ENCODE measurements at regions not wholly inside any gene's neighbourhood (a gene's known extent, or its start where the extent isn't known, plus 50 kb on each side); places are given as distances from the start of the nearest gene placed in this dataset.
"Not testable (repeated sequence)": the region's sequence is repeated elsewhere in the genome, so short reads cannot be mapped to it uniquely, and the experiment has no call there.

GRCh38 chr5:112112346-112112745, 306.7 kb downstream of the EPB41L4A start:
- DNase-seq, result no peak

- no peak for DNase-seq
Measured at GRCh38 chr5:112109331-112110007, 309.6 kb downstream of the EPB41L4A start.

GRCh38 chr5:112106878-112107277, 312.2 kb downstream of the EPB41L4A start:
- no peak for DNase-seq

DNA sequence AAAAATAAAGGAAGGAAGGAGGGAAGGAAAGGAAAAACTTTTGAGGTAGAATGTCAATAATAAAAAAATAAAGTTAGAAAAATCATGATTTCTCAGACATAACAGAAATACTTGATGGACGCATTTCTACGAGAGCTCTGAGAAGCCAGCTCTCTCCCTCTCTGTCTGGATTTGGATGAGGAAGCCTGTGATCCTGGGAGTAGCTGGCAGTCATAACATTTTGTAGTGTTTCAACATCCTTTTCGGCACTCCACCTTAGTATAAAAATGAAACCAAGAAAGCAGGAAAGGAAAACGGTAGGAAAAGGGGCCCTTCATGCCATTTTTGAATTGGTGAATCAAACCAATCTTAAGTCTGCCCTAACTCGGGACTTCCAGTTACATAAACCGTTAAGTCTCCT, 321.3 kb downstream of the EPB41L4A start:
- no peak for DNase-seq

DNA sequence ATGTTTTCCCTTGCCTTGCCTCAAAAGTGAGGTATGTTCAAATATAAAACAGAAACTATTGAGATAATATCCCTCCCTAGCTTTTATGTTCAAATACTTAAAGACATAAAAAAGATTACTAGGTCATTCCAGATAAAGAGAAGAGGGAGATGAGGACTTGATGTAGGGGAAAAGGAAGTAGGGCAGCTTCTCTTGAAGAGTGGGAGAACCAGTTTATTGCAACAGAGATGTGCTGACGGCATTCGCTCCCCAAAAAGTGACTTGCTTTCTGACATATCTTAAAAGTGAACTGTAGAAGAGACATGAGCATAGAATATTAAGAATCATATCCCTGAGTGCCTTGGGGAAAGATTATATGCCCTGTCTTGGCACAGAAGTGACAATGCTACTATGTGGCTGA, 330.2 kb upstream of the NREP start:
- DNase-seq, result no peak

DNA sequence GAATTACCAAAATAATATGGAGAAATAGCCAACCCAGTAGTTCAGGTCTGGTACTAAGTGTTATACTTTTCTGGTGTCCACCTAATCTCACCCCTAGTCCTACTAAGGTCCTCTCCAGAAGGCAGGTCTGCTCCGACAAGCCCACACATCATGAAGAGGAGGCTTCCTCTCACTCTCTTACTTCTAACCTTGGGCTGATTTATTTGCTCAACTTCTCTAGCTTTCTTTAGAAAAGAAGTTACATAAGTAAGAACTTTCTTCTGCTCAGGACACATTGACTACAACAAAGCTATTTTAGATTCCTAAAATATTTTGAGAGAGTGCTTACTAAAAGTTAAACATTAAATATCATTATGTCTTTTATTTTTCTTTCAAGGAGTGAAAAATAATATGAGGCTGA, 329.7 kb upstream of the NREP start:
- DNase-seq, result no peak

GRCh38 chr5:112084149-112084548, 327.2 kb upstream of the NREP start:
- no peak for DNase-seq

DNA sequence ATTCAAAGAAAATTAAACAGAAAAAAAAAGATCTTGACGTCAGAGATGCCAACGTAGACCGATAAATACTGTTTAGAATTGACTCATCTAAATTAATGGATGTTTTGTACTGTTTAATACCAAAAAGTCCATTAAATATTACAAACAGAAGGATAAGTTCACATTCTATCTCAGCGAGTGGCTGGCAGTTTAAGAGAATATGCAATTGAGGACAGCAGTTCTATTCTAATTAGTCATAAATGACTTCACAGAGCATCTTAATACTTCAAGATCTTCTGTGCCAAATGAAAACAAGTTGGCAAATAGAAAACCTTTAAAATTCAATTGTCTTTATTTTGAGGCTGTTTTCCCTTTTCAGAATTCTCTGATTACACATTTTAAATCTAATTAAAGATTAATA, 326.6 kb upstream of the NREP start:
- no peak for DNase-seq

DNA sequence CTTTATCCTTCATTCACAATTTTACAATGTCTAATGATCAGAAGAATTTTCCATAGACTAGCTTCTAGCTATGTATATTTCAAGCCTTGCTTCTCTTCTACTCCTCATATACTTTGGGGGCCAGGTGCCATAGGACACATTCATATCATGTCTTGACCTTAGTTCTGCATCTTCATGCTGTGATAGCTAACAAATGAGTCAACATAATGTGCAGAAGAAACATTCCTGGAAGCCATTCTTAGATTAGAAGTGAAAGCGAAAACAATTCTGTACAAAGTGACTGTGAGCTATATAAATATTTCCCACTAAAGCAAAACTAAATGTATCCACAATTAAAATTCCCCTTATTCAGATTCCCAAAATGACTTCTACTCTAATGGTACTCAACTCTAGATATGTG, 320.2 kb upstream of the NREP start:
- no peak for DNase-seq

DNA sequence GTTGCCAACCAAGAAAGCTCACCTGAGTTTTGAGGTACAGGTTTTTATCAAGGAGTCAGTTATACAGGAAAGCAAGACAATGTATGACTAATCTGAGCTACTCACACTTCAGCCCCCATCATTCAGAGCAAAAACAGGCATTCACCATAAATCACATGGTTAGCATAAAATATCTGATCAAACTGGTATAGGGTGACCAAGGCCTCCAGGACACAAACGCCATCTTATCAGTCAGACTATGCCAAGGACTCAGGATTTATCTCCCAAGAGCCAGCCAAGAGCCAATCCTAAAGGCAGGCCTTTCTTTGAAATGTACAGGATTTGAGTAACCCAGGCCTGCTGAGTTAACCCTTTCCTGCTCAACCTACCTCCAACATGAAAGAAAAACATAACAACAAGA, 313.0 kb upstream of the NREP start:
- DNase-seq, result no peak

DNA sequence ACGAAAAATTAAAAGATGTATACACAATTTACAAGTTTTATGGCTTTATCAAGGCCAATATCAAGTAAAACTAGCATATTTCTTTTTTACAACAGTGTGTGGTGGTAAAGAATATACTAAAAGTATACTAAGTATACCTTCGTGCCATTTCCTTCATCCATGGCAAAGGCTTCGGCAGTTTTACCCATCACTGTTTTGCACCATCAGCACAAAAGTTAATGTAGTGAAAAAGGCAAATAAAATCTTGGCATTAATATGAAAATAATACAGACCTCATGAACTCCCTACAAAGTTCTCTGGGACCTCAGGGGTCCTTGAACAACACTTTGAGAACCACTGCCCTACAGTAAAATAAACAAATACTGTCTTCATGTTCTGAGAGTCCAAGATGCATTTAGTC, 312.3 kb upstream of the NREP start:
- no peak for DNase-seq

DNA sequence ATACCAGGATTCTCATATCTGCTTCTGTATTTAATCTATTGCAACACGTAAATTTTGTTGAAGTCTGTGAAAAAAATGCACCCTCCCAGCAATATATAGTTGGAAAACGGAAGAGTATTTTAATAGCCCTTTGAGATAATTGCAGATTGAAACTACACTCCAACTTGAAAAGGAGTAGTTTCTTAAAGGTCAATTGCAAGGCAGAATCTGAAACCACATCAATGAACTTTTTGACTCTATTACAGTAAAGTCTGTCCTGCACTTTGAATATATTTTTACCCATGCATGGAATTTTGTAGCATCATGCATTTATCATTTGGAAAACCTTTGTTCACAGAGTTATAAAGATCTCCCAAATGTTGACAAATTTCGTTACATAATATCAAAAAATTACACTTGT, 311.6 kb upstream of the NREP start:
- no peak for DNase-seq

GRCh38 chr5:112065781-112066180, 308.8 kb upstream of the NREP start:
- DNase-seq, result no peak

GRCh38 chr5:112064956-112065355, 308.0 kb upstream of the NREP start:
- no peak for DNase-seq

- DNase-seq, result no peak
Measured at GRCh38 chr5:112064271-112064701, 307.3 kb upstream of the NREP start.

GRCh38 chr5:112063856-112064255, 306.9 kb upstream of the NREP start:
- no peak for DNase-seq

- DNase-seq, result no peak
Measured at GRCh38 chr5:112063191-112063590, 306.2 kb upstream of the NREP start.

- DNase-seq, result no peak
Measured at GRCh38 chr5:112062181-112062580, 305.2 kb upstream of the NREP start.

DNA sequence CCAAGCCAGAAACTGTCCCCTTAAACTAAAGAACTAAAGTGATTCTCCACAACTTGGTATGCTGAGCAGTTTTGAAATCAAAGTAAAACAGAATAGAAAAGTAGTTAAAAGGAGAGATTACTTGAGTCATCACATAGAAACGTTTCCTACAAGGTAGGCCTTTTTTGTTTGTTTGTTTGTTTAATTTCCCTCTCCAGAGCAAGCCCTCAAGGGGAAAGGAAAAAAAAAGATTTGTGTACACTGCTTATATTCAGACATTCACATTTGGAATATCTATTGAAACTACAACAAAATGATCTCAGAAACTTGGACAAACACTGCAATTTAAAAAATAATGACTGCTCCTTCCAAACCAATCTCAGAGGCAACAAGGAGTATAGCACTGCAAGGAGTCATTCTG, 304.7 kb upstream of the NREP start:
- DNase-seq, result no peak

GRCh38 chr5:112059579-112060135, 302.7 kb upstream of the NREP start:
- no peak for DNase-seq

DNA sequence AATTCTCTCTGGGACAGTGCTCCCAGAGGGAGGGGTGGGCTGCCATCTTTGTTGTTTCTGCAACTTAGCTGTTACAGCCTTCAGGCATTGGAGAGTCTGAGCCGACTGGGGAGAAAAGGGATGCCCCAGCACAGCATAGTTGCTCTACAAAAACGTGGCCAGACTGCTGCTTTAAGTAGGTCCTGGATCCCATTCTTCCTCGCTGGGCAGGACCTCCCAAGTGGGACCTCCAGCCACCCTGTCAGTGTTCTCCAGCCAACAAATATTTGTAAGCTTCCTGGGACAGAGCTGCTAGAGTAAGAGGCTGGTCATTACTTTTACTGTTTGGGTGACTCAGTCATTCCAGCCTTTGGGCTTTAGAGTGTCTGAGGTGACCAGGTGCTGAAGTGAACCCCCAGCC, 292.7 kb upstream of the NREP start:
- no peak for DNase-seq

DNA sequence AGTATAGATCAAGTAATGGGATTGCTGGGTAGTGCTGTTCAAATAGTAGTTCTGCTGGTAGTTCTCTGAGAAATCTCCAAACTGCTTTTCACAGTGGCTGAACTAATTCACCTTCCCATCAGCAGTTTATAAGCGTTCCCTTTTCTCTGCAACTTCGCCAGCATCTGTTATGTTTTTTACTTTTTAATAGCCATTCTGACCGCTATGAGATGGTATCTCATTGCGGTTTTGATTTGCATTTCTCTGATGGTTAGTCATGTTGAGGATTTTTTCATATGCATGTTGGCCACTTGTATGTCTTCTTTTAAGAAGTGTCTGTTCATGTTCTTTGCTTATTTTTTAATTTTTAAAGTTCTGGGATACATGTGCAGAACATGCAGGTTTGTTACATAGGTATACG, 279.2 kb upstream of the NREP start:
- no peak for DNase-seq

DNA sequence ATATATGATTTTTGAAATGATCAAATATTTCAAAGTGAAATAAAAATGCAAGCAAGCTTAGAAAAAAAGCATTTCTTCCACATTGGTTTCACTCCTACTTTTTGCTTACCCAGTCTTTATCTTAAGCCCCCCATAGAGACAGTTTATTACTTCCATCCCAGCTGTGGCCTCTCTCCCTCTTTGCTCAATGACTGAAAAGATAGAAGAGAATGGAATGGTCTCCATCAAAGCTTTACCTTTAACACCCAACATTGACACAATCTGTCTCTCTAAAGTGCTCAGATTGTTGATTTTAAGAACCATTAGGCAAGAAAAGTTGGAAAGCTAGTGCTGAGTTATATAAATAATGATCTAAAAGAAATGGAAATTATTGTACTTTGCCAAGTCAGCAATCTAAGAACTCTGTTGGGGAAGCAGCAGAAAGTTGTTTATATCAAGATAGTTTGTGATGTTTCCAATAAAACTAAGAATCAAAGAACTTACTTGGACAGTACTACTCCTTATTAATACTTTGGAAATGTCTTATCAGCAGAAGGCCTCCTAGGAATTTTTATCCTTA, 277.5 kb upstream of the NREP start:
- DNase-seq, result no peak

- DNase-seq, result not testable (repeated sequence)
Measured at GRCh38 chr5:112026879-112027278, 269.9 kb upstream of the NREP start.

- no peak for DNase-seq
Measured at GRCh38 chr5:112025757-112026156, 268.8 kb upstream of the NREP start.
